ENCODE measurements at regions not wholly inside any gene's neighbourhood (a gene's known extent, or its start where the extent isn't known, plus 50 kb on each side); places are given as distances from the start of the nearest gene placed in this dataset.
"Not testable (repeated sequence)": the region's sequence is repeated elsewhere in the genome, so short reads cannot be mapped to it uniquely, and the experiment has no call there.

- no peak for DNase-seq
Observed at GRCh38 chr10:90032519-90032918, 331.1 kb downstream of the KIF20B start.

GRCh38 chr10:90034862-90035261 is 333.5 kb downstream of the KIF20B start:
- not testable (repeated sequence) for DNase-seq

- no peak for DNase-seq
Observed at GRCh38 chr10:90041585-90041984, 340.2 kb downstream of the KIF20B start.

GRCh38 chr10:90042075-90042474 is 340.7 kb downstream of the KIF20B start:
- no peak for DNase-seq

- DNase-seq: peak; percentile 98
Observed at GRCh38 chr10:90047243-90047729, 345.9 kb downstream of the KIF20B start.

GRCh38 chr10:90051053-90051452 is 349.7 kb downstream of the KIF20B start:
- DNase-seq: no peak

- DNase-seq: no peak
Observed at GRCh38 chr10:90051474-90051873, 350.1 kb downstream of the KIF20B start.

- no peak for DNase-seq
Observed at GRCh38 chr10:90062786-90063185, 361.4 kb downstream of the KIF20B start.

GRCh38 chr10:90064295-90064694 is 362.9 kb downstream of the KIF20B start:
- DNase-seq: no peak

GRCh38 chr10:90066435-90066834 is 365.0 kb downstream of the KIF20B start:
- DNase-seq: no peak

- no peak for DNase-seq
Observed at GRCh38 chr10:90075995-90076394, 374.6 kb downstream of the KIF20B start.

- no peak for DNase-seq
Observed at GRCh38 chr10:90079819-90080218, 378.4 kb downstream of the KIF20B start.

GRCh38 chr10:90086606-90087190 is 385.3 kb downstream of the KIF20B start:
- not testable (repeated sequence) for DNase-seq

GRCh38 chr10:90087197-90088023 is 386.0 kb downstream of the KIF20B start:
- DNase-seq: peak; percentile 91

- DNase-seq: no peak
Observed at GRCh38 chr10:90088024-90088317, 386.6 kb downstream of the KIF20B start.

GRCh38 chr10:90089719-90090118 is 388.3 kb downstream of the KIF20B start:
- DNase-seq: no peak

- DNase-seq: no peak
Observed at GRCh38 chr10:90096196-90096595, 394.8 kb downstream of the KIF20B start.

- DNase-seq: not testable (repeated sequence)
Observed at GRCh38 chr10:90107581-90107980, 406.2 kb downstream of the KIF20B start.

GRCh38 chr10:90111671-90112070 is 410.3 kb downstream of the KIF20B start:
- no peak for DNase-seq

- DNase-seq: no peak
Observed at GRCh38 chr10:90112681-90113080, 411.3 kb downstream of the KIF20B start.

- DNase-seq: not testable (repeated sequence)
Observed at GRCh38 chr10:90118567-90118966, 417.2 kb downstream of the KIF20B start.

GRCh38 chr10:90119631-90120280 is 418.4 kb downstream of the KIF20B start:
- not testable (repeated sequence) for DNase-seq

- peak; percentile 79 for DNase-seq
Observed at GRCh38 chr10:90125456-90126255, 424.3 kb downstream of the KIF20B start.

Measured in MV-4-11 (cell line).